Tongue (tissue), 1 donor: ENCODE measurements at regions not wholly inside any gene's neighbourhood (a gene's known extent, or its start where the extent isn't known, plus 50 kb on each side); places are given as distances from the start of the nearest gene placed in this dataset.

ENCODE experiments used
- DNase-seq: peaks from one replicate; pipeline ENCODE4 v3.0.0-alpha.2; 2015

DNA sequence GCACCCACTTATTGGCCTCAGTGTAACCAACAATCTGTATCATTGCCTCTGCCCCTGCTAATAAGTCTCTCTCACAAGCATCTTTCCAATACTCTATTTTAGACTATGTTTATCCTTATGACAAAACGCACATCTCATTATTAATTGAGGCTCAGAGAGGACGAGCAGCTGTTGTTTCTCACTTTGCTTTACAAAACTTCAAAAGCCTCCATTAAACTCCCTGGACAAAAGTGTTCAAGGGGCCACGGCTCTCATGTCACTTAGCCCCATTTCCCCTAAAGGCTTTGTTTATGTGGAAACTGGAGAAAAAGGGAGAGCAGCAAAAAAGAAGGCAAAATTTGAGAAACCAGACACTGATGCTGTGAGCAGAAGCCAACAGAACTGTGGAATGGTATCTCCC lies 180.0 kb upstream of the LNX1 start:
- no peak for DNase-seq

DNA sequence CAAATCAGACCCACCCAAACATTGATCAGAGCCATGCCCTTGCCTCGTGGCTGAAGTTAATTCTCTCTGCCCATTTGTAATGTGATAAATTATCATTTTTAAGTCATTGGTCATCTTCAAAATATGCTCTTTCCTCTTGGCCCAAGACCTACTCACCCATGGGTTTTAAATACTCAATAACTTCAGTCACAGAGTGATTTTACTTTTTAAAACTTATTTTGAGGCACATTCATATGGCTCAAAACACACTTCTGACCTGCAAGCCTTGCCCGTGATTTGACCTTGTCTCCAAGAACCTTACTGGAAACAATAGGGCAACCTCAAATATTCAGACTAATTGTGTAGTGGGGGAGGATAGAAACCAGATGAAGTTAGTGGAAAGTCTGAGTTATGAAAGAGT lies 176.2 kb upstream of the LNX1 start:
- DNase-seq: no peak

DNA sequence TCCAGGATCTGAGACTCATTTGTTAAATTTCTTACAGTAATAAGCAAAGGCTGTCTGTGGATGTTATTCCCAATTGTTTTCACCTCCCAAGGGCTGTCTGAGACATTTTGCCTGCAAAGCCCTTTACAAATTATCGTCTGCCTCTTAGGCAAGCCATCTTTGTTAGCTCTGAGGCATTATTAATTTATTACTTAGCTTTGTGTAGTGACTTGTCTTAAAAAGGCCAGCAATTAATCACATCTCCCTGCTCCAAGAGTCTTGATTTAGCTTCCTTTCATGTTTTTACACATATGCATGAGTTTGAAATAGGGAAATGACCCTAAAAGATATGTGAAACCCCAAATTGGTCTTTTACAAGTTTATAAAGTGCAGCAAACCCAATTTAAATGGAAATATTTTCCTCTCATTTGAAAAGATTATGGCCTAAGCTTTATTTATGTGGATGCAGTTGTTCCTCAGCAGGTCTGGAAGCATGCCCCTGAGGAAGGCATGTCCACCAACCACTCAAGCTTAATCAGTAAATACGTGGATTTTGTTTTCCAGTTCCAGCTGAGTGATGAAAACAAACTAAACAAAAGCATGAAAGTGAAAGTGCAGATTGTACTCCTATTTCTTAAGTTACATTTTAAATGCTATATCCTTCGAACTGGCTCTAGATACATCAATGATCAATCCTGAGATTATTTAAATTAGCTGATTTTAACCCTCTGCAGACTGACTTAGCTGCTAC lies 173.6 kb upstream of the LNX1 start:
- no peak for DNase-seq

DNA sequence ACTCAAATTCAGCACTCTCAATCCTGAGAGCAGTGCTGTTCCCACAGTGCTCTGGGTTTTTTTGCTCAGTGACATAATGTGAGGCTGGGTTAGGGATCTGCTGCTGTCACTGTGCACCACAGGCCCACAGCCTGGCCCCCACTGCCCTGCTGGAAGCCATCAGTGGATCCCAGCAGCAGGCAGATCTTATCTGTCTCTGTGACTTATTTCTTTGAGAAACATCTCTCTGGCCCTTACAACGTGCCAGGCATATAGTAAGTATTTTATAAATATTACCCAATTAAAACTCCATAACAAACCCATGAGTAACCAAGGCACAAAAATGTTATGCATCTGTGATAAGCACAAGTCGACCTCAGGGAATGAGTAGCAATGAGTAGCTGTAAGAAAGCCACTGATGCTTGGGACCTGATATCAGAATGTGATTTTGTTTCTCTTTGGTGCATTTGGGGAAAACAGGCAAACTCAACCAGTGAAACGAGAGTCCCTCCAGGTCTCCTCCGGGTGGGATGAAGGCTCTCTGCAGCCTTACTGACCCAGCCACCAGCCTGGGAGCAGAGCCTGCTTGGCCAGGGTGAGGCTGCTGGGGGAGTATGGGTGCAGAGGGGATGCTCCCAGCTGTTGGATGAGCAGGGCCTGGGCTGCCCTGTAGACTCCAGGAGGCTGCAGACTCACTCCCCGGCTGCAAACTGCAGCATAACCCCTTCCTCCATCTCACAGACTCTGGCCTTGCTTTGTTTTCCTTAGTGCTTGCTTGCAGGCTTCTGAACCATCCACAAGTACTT lies 172.7 kb upstream of the LNX1 start:
- DNase-seq: no peak

- DNase-seq: no peak
Observed at GRCh38 chr4:53755656-53756055, 164.4 kb upstream of the LNX1 start.

DNA sequence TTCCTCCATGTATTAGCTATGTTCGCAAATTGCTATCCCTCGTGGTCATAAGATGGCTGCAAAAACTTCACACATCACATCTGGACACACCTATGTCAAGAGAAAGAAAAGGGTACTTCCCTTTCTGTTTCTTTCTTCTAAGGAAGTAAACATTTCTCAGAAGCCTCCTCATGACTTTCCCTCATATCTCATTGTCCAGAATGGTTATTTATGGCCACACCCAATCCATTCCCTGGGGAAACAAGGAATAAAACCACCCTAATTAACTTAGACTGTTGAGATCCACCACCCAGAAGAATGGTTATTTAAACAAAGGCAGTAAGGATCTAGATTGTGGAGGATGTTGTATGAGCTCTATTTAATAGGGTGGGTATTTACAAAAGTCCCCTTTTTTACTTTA lies 160.8 kb upstream of the LNX1 start:
- no peak for DNase-seq

- no peak for DNase-seq
Observed at GRCh38 chr4:53748328-53748772, 157.1 kb upstream of the LNX1 start.

GRCh38 chr4:53747401-53747800 lies 156.1 kb upstream of the LNX1 start:
- no peak for DNase-seq

- DNase-seq: no peak
Observed at GRCh38 chr4:53744446-53745160, 153.3 kb upstream of the LNX1 start.

DNA sequence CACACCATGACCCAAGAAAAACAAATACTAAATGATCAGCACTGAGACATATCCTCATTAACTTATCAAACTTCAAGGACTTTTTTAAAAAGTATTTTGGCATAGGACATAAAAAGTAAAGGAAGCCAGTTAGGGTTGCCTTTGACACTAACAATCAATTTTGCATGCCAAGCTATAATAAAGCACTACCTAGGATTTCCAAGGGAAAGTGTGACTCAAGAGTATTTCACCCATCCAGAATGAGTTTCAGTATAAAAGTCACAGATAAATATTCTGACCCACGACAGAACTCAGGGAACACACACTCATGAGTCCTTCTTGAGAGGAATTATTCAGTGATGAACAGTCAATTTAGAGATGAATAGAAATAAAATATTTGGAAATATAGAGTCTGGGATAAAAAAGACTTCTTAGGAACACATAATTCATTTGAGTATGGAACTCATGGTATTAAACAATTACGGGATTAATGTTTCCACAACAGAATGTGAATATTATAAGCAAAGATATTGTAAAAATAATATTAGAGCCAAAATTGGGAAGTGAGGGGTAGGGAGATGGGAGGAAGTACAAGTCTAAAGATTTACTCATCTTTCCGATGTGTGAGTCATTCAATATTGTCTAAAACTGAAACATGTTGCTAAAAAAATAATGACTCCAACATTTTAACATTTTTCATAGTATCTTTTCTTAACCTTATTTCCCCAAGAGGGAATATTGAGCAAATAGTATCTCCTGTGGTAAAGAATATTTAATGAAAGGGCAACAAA lies 143.5 kb upstream of the LNX1 start:
- no peak for DNase-seq

- no peak for DNase-seq
Observed at GRCh38 chr4:53734182-53734581, 142.9 kb upstream of the LNX1 start.

DNA sequence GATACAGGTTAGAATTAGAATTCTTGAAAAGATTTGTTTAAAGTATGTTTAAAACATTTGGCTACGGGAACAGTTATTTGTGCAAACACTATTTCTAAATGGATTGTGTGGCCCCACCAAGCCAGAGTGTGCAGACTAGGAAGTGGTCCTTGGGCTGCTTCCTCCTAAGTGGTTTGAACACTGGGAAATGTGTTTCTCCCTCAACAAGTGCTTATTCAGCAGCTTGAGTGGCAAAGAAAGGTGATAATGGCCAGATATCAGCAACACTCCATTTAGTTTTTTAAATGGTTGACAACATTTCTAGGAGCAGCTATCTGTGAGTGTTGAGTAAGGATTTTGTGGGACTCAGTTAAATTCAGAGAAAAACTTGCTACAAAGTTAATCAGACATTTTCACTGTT lies 141.4 kb upstream of the LNX1 start:
- DNase-seq: no peak

- DNase-seq: no peak
Observed at GRCh38 chr4:53730031-53730805, 138.9 kb upstream of the LNX1 start.

- peak; percentile 28 for DNase-seq
Observed at GRCh38 chr4:53722110-53722509, 130.8 kb upstream of the LNX1 start.

DNA sequence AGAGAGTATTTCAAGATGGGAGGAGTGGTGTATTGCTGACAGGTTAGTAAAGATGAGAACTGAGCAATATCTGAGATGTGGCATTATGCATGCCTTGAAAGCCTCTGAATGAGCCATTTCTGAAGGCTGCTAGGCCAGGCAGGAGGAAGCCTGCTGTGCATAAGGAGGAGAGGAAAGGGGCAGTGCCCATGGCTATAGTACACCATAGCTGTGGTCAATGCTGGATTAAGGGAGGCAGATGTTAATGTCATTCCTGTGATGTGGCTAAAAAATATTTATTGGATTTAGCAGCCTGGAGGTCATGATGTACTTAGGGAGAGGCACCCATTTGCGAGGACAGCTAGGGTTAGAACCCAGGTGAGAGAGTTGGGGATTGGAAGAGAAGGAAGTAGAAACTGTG lies 130.0 kb upstream of the LNX1 start:
- DNase-seq: no peak

DNA sequence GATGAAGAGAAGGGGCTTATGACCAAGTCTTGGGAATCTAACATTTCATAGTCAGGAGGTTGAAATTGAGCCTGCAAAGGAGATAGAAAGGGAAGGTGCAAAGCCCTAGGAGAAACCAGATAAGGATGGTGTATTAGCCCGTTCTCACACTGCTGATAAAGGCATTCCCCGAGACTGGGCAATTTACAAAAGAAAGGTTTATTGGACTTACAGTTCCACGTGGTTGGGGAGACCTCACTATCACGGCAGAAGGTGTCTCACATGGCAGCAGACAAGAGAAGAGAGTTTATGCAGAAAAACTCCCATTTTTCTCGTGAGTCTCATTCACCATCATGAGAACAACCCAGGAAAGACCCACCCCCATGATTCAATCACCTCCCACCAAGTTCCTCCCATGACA lies 129.5 kb upstream of the LNX1 start:
- no peak for DNase-seq

DNA sequence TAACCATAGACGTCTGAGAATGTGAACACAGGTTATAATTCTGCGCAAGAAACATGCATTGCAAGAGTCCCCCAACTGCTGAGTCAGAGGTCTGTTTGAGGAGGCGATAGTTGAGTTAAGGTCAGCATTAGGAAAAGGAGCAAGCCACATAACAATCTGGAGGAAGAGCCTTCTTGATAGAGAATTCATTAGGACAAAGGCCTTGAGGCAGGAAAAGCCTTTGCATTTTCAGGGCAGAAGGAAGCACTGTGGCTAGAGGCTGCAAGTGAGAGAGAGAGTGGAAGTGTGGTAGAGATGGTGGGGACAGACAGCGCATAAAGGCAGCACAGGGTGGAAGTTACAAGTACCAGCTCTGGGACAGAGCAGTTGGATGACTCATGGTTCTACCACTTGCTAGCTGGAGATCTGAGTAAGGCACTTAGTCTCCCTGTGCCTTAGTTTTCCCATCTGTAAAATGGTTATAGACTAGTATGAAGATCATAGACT lies 125.8 kb upstream of the LNX1 start:
- DNase-seq: no peak

DNA sequence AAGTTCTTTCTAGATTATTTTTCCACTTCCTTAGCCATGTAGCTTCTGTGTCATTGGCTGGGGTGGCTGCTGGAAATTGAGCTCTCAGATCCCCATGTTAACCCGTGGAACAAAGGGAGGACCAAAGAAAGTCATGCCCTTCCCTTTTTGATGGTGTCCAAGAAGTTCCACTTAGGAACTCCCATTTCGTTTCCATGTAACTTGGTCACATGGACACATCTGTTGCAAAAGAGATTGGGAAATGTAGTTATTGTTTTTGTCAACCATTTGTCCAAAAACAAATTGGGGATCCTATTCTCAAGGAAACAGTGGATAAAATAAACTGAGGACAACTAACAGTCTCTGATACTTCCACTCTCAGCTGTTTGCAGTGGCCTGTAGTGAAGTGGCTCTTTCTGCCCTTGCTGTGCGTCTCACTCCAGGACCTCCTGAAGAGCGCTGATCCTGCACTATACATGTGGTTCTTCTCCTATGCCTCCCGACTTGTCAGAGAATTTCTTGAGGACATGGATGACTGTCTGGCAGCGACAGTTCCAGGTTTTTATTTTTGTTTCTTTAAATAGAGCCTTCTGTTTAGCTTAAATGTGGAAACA lies 125.3 kb upstream of the LNX1 start:
- no peak for DNase-seq

DNA sequence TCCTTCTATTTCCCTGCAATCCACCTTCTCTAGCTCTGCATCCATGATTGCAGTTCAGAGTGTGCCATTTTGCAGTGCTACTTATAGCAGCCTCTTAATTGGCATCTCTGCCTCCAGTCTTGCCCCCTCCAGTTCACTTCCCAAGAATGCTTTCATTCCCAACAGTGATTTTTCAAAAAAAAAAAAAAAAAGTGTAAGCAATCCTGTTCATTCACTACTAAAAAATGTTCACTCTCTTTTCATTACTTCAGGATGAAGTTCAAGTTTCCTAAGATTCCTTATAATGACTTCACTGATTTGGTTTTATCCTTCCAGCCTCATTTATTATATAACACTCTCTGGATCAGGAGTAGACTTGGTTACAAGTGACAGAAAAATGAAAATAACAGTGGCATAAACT lies 124.7 kb upstream of the LNX1 start:
- DNase-seq: no peak

GRCh38 chr4:53714236-53715140 lies 123.2 kb upstream of the LNX1 start:
- DNase-seq: no peak
